ENCODE measurements at regions not wholly inside any gene's neighbourhood (a gene's known extent, or its start where the extent isn't known, plus 50 kb on each side); places are given as distances from the start of the nearest gene placed in this dataset.

DNA sequence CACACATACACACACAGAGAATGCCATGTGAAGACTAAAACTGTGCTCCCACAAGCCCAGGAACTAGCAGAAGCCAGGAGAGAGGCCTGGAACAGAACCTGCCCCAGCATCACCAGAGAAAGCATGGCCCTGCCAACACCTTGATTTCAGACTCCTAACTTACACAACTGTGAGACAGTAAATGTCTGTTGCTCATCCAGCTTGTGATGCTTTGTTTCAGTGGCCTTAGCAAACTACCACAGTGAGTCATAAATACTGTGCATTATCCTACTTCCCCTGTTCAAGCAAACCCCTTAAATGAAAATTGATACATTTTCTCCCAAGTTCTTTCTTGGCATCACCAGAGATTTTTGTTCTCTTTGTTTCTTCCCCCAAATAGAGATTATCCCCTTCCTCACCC lies 1539.4 kb upstream of the TENM4 start:
- no peak overlapping the region for H3K4me3 ChIP-seq (replicated peaks; ENCODE audit: low read depth, low read length)
- peak; percentile 58 for DNase-seq (ENCODE audit: low read depth)
- no peak for TF ChIP-seq CTCF (IDR thresholded peaks at IDR 0.05; ENCODE audit: low read length, missing control alignments)

DNA sequence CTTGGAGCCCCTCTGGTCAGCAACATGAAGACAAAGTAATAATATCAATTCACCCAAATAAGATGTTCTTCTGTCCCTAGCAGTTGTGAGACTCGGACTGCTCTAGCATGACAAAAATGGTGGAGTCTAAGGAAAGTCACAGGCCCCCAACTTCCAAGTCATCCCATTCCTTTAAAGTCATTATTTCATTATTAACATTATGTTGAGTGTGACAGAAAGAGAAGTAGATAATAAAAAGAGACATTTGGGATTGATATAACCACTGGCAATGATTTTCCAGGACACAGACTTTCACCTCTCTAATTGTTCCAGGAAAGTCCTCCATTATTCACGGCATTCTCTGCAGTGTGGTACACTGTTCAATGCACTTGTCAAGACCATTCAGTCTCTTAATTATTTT lies 1533.0 kb upstream of the TENM4 start:
- H3K4me3 ChIP-seq (replicated peaks; ENCODE audit: low read depth, low read length): no peak overlapping the region
- DNase-seq (ENCODE audit: low read depth): no peak
- no peak for TF ChIP-seq CTCF (IDR thresholded peaks at IDR 0.05; ENCODE audit: low read length, missing control alignments)

- TF ChIP-seq CTCF (IDR thresholded peaks at IDR 0.05; ENCODE audit: low read length, missing control alignments): no peak
- no peak overlapping the region for H3K4me3 ChIP-seq (replicated peaks; ENCODE audit: low read depth, low read length)
- DNase-seq (ENCODE audit: low read depth): no peak
Observed at GRCh38 chr11:80970037-80970436, 1529.2 kb upstream of the TENM4 start.

DNA sequence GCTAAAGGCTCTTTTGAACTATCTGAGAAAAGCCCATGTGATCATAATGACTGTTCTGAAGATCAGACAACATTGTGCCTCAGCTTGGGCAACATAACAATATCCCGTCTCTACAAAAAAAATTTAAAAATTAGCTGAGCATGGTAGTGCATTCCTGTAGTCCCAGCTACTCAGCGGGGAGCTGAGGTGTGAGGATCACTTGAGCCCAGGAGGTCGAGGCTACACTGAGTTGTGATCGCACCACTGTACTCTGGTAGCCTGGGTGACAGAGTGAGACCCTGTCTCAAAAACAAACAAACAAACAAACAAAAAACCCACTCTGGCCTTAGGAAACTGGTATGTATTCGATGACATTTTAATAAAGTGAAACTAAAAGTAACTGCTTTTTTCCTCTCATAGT lies 1526.8 kb upstream of the TENM4 start:
- no peak overlapping the region for H3K4me3 ChIP-seq (replicated peaks; ENCODE audit: low read depth, low read length)
- no peak for DNase-seq (ENCODE audit: low read depth)
- no peak for TF ChIP-seq CTCF (IDR thresholded peaks at IDR 0.05; ENCODE audit: low read length, missing control alignments)

GRCh38 chr11:80960381-80961029 lies 1519.7 kb upstream of the TENM4 start:
- H3K4me3 ChIP-seq (replicated peaks; ENCODE audit: low read depth, low read length): no peak overlapping the region
- DNase-seq (ENCODE audit: low read depth): no peak
- no peak for TF ChIP-seq CTCF (IDR thresholded peaks at IDR 0.05; ENCODE audit: low read length, missing control alignments)

- no peak for TF ChIP-seq CTCF (IDR thresholded peaks at IDR 0.05; ENCODE audit: low read length, missing control alignments)
- no peak for DNase-seq (ENCODE audit: low read depth)
- H3K4me3 ChIP-seq (replicated peaks; ENCODE audit: low read depth, low read length): no peak overlapping the region
Observed at GRCh38 chr11:80959751-80960150, 1518.9 kb upstream of the TENM4 start.

DNA sequence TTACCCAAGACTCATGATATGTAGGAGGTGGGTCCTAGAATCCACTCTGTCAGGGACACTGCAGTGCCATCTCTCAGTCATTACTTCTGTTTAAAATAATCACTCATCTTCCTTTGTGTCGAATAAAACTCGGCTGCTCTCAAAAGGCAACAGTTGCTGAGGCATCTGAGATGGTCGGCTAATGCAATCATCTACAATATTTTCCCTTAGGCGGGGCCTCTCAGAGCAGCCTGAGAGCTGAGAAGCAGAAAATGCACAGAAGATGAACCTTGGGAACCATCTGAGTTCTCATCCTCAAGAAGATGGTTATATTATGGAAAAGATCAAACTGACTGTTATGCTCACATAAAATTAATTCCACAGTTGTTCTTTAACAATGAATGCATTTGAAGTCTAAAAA lies 1518.2 kb upstream of the TENM4 start:
- DNase-seq (ENCODE audit: low read depth): no peak
- no peak overlapping the region for H3K4me3 ChIP-seq (replicated peaks; ENCODE audit: low read depth, low read length)
- no peak for TF ChIP-seq CTCF (IDR thresholded peaks at IDR 0.05; ENCODE audit: low read length, missing control alignments)
